Astrocyte (in vitro differentiated cells and primary cell): ENCODE measurements at regions not wholly inside any gene's neighbourhood (a gene's known extent, or its start where the extent isn't known, plus 50 kb on each side); places are given as distances from the start of the nearest gene placed in this dataset.

Source experiments
- EZH2 ChIP-seq: IDR thresholded peaks from 2 replicates; pipeline ENCODE4 v1.6.1; 2012; ENCODE audit warnings: mild to moderate bottlenecking, low read length, inconsistent platforms; ENCODE audit not compliant: insufficient read depth
- TF ChIP-seq, protein P1 (sequence below): IDR thresholded peaks from 2 replicates; pipeline ENCODE4 v1.5.1; 2011; ENCODE audit warnings: low read depth, mild to moderate bottlenecking, inconsistent platforms, low read length, moderate library complexity; ENCODE audit not compliant: insufficient read depth

DNA sequence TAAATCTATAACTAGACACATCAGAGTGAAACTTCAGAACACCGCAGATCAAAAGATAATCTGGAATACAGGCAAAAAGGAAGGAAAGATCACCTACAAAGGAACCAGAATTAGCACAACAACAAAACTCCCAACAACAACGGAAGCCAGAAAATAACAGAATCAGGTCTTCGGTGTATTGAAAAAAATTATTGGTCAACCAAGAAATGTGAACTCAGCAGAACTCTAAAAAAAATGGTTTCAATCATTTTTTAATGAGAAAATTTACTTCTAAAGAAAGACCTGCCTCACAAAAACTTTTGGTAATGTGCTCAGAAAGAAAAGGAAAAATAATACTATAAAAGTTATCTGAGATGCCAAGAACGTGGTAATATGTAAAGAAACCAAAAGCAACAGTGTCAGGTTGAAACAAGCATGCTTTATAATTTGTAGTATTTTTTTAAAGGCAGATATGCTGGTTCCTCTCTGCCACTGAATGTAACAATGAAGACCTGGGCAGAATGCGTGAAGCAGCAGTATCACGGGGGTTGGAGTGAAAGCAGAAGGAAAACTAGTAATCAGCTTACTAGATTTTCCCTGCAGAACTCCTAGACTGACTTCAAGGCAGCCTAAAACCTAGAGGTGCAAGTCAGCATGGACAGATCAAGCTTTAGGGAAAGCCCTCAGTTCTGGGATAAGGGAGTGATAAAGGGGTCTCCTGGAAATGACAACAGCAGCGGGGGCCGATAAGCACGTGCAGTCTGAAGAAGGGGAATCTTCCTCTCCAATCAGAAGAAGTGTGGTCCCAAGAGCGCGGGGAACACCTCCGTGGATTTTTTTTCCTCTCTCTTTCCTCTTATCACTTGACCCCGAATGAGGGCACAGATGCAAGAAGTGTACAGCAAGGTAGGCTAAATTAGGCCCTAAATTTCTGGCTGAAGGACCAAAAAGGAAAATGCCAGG is 80.9 kb upstream of the TEKT1 start:
- TF ChIP-seq, protein P1, sequence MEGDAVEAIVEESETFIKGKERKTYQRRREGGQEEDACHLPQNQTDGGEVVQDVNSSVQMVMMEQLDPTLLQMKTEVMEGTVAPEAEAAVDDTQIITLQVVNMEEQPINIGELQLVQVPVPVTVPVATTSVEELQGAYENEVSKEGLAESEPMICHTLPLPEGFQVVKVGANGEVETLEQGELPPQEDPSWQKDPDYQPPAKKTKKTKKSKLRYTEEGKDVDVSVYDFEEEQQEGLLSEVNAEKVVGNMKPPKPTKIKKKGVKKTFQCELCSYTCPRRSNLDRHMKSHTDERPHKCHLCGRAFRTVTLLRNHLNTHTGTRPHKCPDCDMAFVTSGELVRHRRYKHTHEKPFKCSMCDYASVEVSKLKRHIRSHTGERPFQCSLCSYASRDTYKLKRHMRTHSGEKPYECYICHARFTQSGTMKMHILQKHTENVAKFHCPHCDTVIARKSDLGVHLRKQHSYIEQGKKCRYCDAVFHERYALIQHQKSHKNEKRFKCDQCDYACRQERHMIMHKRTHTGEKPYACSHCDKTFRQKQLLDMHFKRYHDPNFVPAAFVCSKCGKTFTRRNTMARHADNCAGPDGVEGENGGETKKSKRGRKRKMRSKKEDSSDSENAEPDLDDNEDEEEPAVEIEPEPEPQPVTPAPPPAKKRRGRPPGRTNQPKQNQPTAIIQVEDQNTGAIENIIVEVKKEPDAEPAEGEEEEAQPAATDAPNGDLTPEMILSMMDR, result no peak
- TF ChIP-seq EZH2, result no peak
